ENCODE measurements at regions not wholly inside any gene's neighbourhood (a gene's known extent, or its start where the extent isn't known, plus 50 kb on each side); places are given as distances from the start of the nearest gene placed in this dataset.

- no peak for DNase-seq (ENCODE audit: low spot score)
Measured at GRCh38 chr6:2465336-2465735, 219.9 kb upstream of the GMDS start.

DNA sequence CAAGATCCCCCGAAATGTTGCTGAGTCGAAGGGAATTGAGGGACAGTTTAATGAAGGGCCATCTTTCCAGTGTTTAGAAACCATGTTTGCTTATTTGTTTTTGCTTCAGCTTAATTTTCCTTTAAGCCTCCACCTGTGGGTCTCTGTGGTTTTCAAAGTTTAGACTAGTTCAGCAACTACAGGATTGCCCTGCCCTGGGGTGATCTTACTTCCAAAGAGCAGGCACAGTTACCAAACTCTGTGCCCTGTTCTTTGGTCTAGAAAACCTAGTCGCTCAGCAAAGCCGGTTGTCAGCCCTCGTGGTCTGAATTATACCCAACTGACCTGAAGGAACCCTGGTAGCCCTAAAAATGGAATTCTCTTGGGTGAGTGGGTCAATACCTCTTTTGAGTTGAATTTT is 219.2 kb upstream of the GMDS start:
- DNase-seq (ENCODE audit: low spot score) = no peak

DNA sequence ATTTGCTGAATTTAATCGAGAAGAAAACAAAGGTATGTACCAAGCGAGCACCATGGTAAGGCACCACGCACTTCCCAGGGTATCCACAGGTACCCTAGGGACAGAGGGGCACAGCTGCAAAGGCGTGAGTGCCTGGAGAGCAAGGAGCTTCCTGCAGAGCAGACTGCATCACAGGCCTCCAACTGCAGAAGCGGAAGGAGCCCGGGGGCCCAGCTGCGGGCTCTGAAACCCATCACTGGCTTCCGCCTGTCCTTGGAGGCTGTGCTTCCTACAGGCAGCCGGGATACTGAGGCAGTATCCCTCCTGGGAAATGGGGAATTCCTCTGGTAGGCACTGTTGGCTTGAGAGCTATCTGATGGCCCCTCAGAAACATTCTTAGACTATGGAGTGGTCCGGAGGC is 217.4 kb upstream of the GMDS start:
- no peak for DNase-seq (ENCODE audit: low spot score)

DNA sequence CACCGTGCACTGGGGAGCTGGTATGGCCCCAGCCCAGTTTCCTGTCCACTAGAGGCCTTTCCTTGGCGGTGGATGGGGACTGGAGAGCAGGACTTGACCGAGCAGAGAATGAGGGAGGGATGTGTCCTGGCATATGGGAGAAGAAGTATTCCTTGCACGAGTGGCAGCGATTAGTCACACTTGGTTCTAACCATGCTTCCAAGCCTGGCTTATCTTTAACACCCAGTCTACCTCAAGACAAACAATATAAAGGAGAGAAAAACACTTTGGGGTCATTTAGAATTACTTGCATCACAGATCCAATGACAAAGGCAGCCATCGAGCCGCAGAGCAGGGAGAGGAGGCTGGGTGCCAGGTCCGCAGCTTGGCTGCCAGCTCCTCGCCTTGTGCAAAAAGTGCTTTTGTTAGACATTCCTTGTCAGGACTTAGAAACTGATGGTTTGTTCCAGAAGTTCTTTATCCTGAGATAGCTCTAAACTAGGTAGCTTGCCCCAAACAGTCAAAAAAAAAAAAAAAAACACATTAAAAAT is 214.9 kb upstream of the GMDS start:
- DNase-seq (ENCODE audit: low spot score) = no peak

- no peak for DNase-seq (ENCODE audit: low spot score)
Measured at GRCh38 chr6:2454180-2454579, 208.8 kb upstream of the GMDS start.

GRCh38 chr6:2450546-2450945 is 205.1 kb upstream of the GMDS start:
- DNase-seq (ENCODE audit: low spot score) = no peak

DNA sequence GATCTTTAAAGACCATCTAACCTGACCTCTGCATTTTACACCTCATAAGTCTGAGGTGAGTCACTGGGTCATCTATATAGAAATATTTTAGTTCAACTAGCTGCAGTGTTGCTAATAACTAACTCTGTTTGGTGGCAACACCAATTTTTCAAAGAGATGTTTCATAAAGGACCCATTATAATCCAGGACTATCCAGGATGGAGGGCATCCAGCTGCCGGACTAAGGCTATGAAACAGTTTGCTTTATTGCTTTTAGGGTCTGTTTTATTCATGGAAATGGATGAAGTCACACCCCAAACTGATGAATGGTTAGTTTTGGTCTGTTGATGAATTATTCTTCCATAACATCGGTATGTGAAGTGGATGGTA is 204.2 kb upstream of the GMDS start:
- DNase-seq (ENCODE audit: low spot score) = no peak

DNA sequence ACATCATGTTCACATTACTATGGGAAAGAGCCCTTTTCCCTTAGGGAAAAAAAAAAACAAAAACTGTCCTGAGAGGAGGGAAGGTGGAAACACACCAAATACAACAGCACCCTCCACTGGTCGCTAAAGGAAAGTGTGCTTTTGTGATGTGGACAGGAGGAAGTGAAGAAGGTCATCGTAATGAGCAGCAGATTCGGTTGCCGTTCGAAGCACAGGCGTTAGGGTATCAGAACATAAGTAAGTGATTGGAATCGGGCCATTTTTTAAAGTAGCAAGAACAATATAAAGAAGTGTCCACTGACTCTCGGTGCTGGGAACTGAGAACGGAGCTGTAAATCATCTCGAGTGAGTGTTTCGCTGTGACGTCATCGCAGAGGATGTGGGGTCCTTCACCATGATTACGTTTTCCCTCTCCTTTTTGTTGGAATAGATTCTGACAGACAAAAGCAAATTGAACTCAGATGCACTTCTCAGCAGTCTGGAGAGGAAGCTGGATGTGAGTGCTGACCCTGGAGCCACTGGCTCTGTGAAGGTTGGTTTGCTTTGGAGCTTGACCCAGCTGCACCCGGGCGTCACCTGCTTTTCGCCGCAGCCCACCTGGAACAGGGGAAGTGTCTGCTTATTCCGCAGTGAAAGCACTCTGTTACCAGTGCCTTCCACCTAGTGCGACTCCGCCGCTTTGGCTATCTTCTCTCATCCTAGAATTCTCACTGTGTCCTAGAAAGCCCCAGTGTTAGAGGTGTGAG is 203.6 kb upstream of the GMDS start:
- peak; percentile 81 for DNase-seq (ENCODE audit: low spot score)

GRCh38 chr6:2447931-2448330 is 202.5 kb upstream of the GMDS start:
- DNase-seq (ENCODE audit: low spot score) = no peak

GRCh38 chr6:2447318-2447920 is 202.0 kb upstream of the GMDS start:
- no peak for DNase-seq (ENCODE audit: low spot score)

- DNase-seq (ENCODE audit: low spot score) = no peak
Measured at GRCh38 chr6:2441601-2442475, 196.4 kb upstream of the GMDS start.

DNA sequence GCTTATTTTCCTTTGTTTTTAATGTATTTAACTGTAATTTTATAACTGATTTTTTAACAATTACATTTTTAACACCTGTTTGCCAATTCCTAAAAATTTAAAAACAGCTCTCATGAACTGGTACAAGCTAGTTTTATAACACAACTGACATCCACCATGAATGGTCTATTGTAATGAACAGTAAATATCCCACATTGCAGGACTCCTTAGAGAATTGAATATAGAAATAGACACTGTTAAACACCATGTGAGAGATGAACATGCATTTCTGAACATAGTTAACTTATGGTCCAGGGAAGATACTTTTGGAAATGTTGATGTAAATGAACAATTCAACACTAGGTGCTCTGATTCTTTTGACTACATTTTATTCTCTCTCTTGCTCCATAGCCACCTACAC is 195.1 kb upstream of the GMDS start:
- no peak for DNase-seq (ENCODE audit: low spot score)

DNA sequence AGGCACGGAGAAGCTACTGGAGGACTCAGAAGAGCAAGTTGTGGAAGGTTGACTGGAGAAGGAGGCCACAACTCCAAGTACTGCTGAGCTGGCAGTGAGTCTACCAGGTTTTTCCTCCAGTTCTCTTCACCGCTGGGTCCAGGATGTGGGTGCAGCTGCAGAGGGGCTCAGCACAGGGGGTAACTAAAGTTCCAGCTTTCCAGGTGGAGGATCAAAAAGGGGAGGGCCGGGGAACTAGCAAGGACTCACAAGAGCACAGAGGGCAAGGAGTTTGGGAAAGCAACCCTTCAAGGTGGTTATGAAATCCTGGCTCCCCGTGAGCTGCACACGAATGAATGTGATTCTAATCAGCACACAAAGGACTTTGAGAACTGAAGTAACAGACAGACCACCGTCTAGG is 194.2 kb upstream of the GMDS start:
- no peak for DNase-seq (ENCODE audit: low spot score)

GRCh38 chr6:2439082-2439481 is 193.7 kb upstream of the GMDS start:
- DNase-seq (ENCODE audit: low spot score) = no peak

- DNase-seq (ENCODE audit: low spot score) = no peak
Measured at GRCh38 chr6:2436410-2437154, 191.2 kb upstream of the GMDS start.

DNA sequence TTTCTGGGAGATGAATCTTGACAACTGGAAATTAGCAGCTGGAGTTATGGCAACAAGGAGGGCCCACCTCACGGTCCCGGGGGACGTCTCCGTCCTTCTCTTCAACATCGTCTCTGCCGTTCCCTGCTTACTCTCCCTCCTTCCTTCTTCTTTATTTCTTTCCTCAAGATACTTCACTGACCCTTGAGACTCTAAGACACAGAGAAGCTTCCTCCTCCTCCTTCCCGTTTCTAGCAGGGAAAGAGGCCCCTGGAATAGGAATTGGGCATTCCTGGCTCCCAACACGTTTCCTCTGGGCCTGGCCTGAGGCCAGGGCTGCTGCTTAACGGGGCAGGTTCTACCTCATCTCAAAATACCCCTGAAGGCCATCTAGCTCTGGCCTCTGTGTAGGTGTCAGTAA is 189.9 kb upstream of the GMDS start:
- DNase-seq (ENCODE audit: low spot score) = no peak

- DNase-seq (ENCODE audit: low spot score) = no peak
Measured at GRCh38 chr6:2434912-2435311, 189.5 kb upstream of the GMDS start.

DNA sequence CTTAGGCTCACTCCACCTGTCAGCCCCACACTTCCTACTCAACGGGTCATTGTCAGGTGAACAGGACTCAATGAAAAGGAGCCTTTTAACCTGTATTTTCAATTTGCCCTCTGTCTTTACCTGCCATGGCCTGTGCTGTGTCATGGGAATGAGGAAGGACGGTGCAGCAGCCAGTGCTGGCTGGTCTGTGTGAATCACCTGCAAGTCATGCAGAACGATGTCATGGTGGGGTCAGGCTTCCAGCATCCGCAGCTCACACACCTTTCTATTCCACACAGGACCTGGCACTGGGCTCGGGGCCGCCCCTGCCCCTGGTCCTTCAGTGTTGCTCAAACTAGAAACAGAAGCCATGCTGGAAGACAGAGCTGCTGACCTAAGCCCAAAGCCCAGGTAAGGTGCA is 188.7 kb upstream of the GMDS start:
- DNase-seq (ENCODE audit: low spot score) = peak; percentile 33

DNA sequence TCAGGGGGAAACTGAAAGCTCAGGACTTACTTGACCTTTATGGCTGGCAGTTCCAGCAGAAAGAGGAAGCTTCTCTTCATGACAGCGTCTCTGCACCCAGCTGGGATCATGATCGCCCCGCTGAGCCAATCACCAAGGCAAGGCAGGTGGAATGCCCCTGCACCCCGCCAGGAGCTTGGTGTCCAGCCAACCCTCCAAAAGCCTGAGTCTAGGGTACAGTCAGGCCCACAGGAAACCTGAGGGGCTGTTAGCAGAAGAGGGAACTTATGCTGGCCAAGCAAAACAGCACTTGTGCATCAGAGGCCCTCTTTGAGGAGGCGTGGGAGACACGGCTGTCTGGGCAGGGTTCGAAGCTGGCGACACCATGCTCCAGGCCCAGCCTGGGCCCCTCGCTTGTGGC is 188.3 kb upstream of the GMDS start:
- DNase-seq (ENCODE audit: low spot score) = no peak

DNA sequence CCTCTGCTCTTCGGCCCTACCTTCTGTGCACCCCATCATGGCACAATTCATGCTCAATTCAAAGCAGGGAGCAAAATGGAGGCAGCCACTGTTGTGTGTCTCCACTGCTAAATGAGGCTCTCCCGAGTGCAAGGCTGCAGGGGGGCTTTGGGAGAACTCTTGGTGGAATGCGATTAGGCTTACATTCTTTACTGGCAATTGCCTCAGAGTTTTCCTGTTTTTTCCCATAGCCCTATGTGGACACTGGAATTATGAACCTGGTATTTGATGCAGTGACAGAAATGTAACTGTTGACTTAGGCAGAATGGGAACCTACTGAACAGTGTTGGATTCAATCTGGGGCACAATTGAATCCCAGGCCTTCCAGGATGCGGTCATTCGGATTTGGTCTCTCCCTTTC is 187.9 kb upstream of the GMDS start:
- no peak for DNase-seq (ENCODE audit: low spot score)

DNA sequence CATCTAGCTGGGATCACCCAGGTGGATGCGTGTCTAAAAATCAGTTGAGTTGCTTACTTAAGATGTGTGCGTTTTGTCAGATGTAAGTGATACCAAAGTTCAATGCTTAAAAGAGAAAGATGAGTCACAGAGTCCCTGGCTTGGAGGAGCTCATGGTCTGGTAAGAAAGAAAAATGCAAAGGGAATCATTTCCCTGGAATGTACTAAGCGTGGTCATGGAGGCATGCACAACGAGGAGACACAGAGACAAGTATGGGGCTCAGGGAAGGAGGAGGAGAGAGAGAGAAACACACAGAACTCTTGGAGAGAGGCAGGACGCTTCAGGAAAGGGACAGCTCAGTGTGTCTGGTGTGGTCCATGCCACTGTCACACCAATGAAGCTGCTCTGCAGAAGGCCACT is 186.9 kb upstream of the GMDS start:
- no peak for DNase-seq (ENCODE audit: low spot score)

DNA sequence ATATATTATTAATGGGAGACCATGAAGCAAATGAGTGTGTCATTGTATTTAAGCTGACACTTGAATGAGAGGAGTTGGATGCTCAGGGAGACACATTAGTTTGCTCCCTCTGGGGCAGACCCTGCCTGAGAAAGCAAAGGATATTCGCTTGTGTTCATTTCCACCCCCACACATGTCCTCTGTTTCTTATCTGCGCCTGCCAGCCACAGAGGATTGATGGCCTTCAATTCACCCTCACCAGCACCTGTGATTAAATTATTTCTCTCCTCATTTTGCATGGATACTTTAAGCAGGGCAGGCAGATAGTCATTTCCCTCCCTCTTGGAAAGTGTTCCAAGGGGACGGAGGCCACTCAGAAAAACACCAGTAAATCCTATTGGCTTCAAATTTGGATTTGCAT is 185.2 kb upstream of the GMDS start:
- DNase-seq (ENCODE audit: low spot score) = no peak

All from iPS-NIHi11 (cell line).